ENCODE measurements at regions not wholly inside any gene's neighbourhood (a gene's known extent, or its start where the extent isn't known, plus 50 kb on each side); places are given as distances from the start of the nearest gene placed in this dataset.
A peak's percentile ranks its signal among the peaks of the same experiment; 100 is the strongest.

GRCh38 chr2:129765678-129766351 is 213.7 kb upstream of the RAB6C start:
- Histone ChIP-seq H3K9me3 (ENCODE audit: low read depth) (no peaks in the 10 kb centered on the region), H3F3A (ENCODE audit: low read depth) (no peaks in the 10 kb centered on the region), H3K9ac (no peak overlapping the region), H3K4me2 (no peak overlapping the region), H3K4me1 (peaks cover 8% of the 10 kb centered on the region), H4K20me1 (ENCODE audit: low read depth) (no peaks in the 10 kb centered on the region), H3K27ac (no peak overlapping the region), H3K27me3 (no peaks in the 10 kb centered on the region), H3K4me3 (no peak overlapping the region), H3K79me2 (ENCODE audit: low read depth) (no peaks in the 10 kb centered on the region), H2AFZ (replicated peaks) (peak overlapping the region; percentile 57), H3K36me3 (no peaks in the 10 kb centered on the region)
- no peak for TF ChIP-seq EZH2 (IDR thresholded peaks at IDR 0.05)
- TF ChIP-seq CTCF (IDR thresholded peaks at IDR 0.05), result no peak
- no peak for TF ChIP-seq EZH2phosphoT487 (IDR thresholded peaks at IDR 0.05)
- Mint-ChIP-seq H3K27ac (no peak overlapping the region), H3K9me3 (no peaks in the 10 kb centered on the region), H3K27me3 (ENCODE audit: insufficient read depth, low read depth) (peaks cover 2% of the 10 kb centered on the region), H3K36me3 (no peaks in the 10 kb centered on the region), H3K4me3 (no peak overlapping the region), H3K4me1 (peaks cover 33% of the 10 kb centered on the region)
- DNase-seq (ENCODE audit: low spot score), result no peak

- Histone ChIP-seq H3K4me3 (no peak overlapping the region), H3K9ac (no peak overlapping the region), H2AFZ (replicated peaks) (no peak overlapping the region), H3K4me1 (peaks cover 8% of the 10 kb centered on the region), H3K36me3 (no peaks in the 10 kb centered on the region), H3K27me3 (no peaks in the 10 kb centered on the region), H3K27ac (no peak overlapping the region), H3K79me2 (ENCODE audit: low read depth) (no peaks in the 10 kb centered on the region), H4K20me1 (ENCODE audit: low read depth) (no peaks in the 10 kb centered on the region), H3K4me2 (no peak overlapping the region), H3K9me3 (ENCODE audit: low read depth) (no peaks in the 10 kb centered on the region), H3F3A (ENCODE audit: low read depth) (no peaks in the 10 kb centered on the region)
- no peak for TF ChIP-seq EZH2phosphoT487 (IDR thresholded peaks at IDR 0.05)
- TF ChIP-seq CTCF (IDR thresholded peaks at IDR 0.05), result no peak
- TF ChIP-seq EZH2 (IDR thresholded peaks at IDR 0.05), result no peak
- Mint-ChIP-seq H3K27ac (peak overlapping the region; percentile 47), H3K9me3 (no peaks in the 10 kb centered on the region), H3K27me3 (ENCODE audit: insufficient read depth, low read depth) (peaks cover 2% of the 10 kb centered on the region), H3K4me3 (no peak overlapping the region), H3K36me3 (no peaks in the 10 kb centered on the region), H3K4me1 (peaks cover 33% of the 10 kb centered on the region)
- no peak for DNase-seq (ENCODE audit: low spot score)
Measured at GRCh38 chr2:129766374-129766993, 213.0 kb upstream of the RAB6C start.

- DNase-seq (ENCODE audit: low spot score), result no peak
- H3F3A ChIP-seq (ENCODE audit: low read depth), result no peaks in the 10 kb centered on the region
Measured at GRCh38 chr2:129767346-129768035, 212.0 kb upstream of the RAB6C start.

More at GRCh38 chr2:129767346-129768035, 212.0 kb upstream of the RAB6C start:
- H3K4me2 ChIP-seq, result no peak overlapping the region
- H3K79me2 ChIP-seq (ENCODE audit: low read depth), result no peaks in the 10 kb centered on the region
- no peaks in the 10 kb centered on the region for H3K36me3 ChIP-seq
- H2AFZ ChIP-seq (replicated peaks), result peak overlapping the region; percentile 68
- no peaks in the 10 kb centered on the region for H4K20me1 ChIP-seq (ENCODE audit: low read depth)
- peaks cover 33% of the 10 kb centered on the region for H3K4me1 Mint-ChIP-seq
- H3K27me3 Mint-ChIP-seq (ENCODE audit: insufficient read depth, low read depth), result peaks cover 2% of the 10 kb centered on the region
- no peaks in the 10 kb centered on the region for H3K9me3 ChIP-seq (ENCODE audit: low read depth)
- peaks cover 8% of the 10 kb centered on the region for H3K4me1 ChIP-seq
- no peaks in the 10 kb centered on the region for H3K9me3 Mint-ChIP-seq
- no peak overlapping the region for H3K4me3 ChIP-seq
- H3K27ac ChIP-seq, result no peak overlapping the region
- no peaks in the 10 kb centered on the region for H3K27me3 ChIP-seq
- H3K4me3 Mint-ChIP-seq, result no peak overlapping the region
- H3K9ac ChIP-seq, result no peak overlapping the region
- no peak overlapping the region for H3K27ac Mint-ChIP-seq
- TF ChIP-seq EZH2 (IDR thresholded peaks at IDR 0.05), result no peak
- TF ChIP-seq CTCF (IDR thresholded peaks at IDR 0.05), result no peak
- H3K36me3 Mint-ChIP-seq, result no peaks in the 10 kb centered on the region

Measured in neural progenitor cell (in vitro differentiated cells).